ENCODE measurements at regions not wholly inside any gene's neighbourhood (a gene's known extent, or its start where the extent isn't known, plus 50 kb on each side); places are given as distances from the start of the nearest gene placed in this dataset.

- CTCF ChIA-PET: no interaction called here
- no peak for ATAC-seq (ENCODE audit: low read depth)
Observed at GRCh38 chr7:153286763-153287162, 527.2 kb downstream of the ACTR3B start.

More at GRCh38 chr7:153286763-153287162, 527.2 kb downstream of the ACTR3B start:
- TF ChIP-seq RCOR1 (IDR thresholded peaks at IDR 0.05; ENCODE audit: insufficient replicate concordance, low read length) (no peak), NFE2L2 (IDR thresholded peaks at IDR 0.05; ENCODE audit: low read depth, low read length) (no peak)
- Histone ChIP-seq H4K91ac (ENCODE audit: insufficient read depth, low read depth, low read length) (no peak overlapping the region), H3K9me1 (ENCODE audit: insufficient read depth, low read length) (no peaks in the 10 kb centered on the region), H3K56ac (ENCODE audit: extremely low read depth, insufficient read depth, low read length) (no peak overlapping the region), H2BK15ac (ENCODE audit: low read depth, low read length) (no peak overlapping the region), H3K9ac (ENCODE audit: low read depth, low read length) (no peak overlapping the region), H2AFZ (replicated peaks; ENCODE audit: low read length, poor library complexity) (no peak overlapping the region), H3K36me3 (ENCODE audit: control insufficient read depth, insufficient read depth, low read length) (no peaks in the 10 kb centered on the region), H3K27me3 (ENCODE audit: control insufficient read depth, insufficient read depth, low read length) (no peaks in the 10 kb centered on the region), H3K9me3 (ENCODE audit: control insufficient read depth, insufficient read depth, low read length) (peaks cover 26% of the 10 kb centered on the region), H3K4me1 (ENCODE audit: control insufficient read depth, insufficient read depth, low read length) (no peaks in the 10 kb centered on the region), H3K79me1 (ENCODE audit: low read depth in 1 of 2, low read length in 2 of 2) (no peaks in the 10 kb centered on the region), H3K4ac (ENCODE audit: low read depth, low read length) (no peak overlapping the region), H2BK120ac (ENCODE audit: low read depth, low read length) (no peak overlapping the region), H3K27ac (ENCODE audit: insufficient read depth, low read length) (no peak overlapping the region), H3K14ac (replicated peaks; ENCODE audit: low read depth, low read length) (no peak overlapping the region), H4K5ac (ENCODE audit: low read depth, low read length) (no peak overlapping the region), H2BK20ac (ENCODE audit: low read depth, low read length) (no peak overlapping the region), H3K18ac (ENCODE audit: low read depth, low read length) (no peak overlapping the region), H4K8ac (ENCODE audit: low read depth in 2 of 2, low read length in 2 of 2) (no peak overlapping the region), H3K23ac (ENCODE audit: low read depth, low read length) (no peak overlapping the region), H2BK5ac (ENCODE audit: low read depth, low read length, poor library complexity, severe bottlenecking) (no peak overlapping the region), H3K4me2 (ENCODE audit: low read depth, low read length) (no peak overlapping the region), H2AK5ac (ENCODE audit: low read depth, low read length) (no peak overlapping the region), H3K4me3 (ENCODE audit: insufficient read depth, low read depth, low read length) (no peak overlapping the region), H4K20me1 (ENCODE audit: insufficient read depth, low read length) (no peaks in the 10 kb centered on the region), H2AK9ac (replicated peaks; ENCODE audit: low read depth, low read length, poor library complexity) (no peak overlapping the region)
- no peak for DNase-seq
- POLR2A ChIA-PET (ENCODE audit: unreplicated experiment): no interaction called here
- in situ Hi-C loops (cut with MboI; ENCODE audit: low sequenced_read_pairs): no loop called here
- dilution Hi-C loops (cut with HindIII; ENCODE audit: low sequenced_read_pairs, unreplicated experiment): no loop called here
- intact Hi-C loops (cut with micrococcal nuclease): no loop called here
- 76% methylated on average over 7 of the region's 13 CpGs; no CpG with 5 or more reads in 1 of the 2 experiments for WGBS, 2 experiments (ENCODE audit: extremely low coverage in 2 of 2, insufficient read length in 1 of 2)
- BruUV-seq (replicated peaks): no TSS peak
